ENCODE measurements at regions not wholly inside any gene's neighbourhood (a gene's known extent, or its start where the extent isn't known, plus 50 kb on each side); places are given as distances from the start of the nearest gene placed in this dataset.

- TF ChIP-seq CTCF (IDR thresholded peaks at IDR 0.05) (no peak), PREB (CRISPR knock-in tag; IDR thresholded peaks at IDR 0.05; ENCODE audit: borderline replicate concordance) (no peak), KAT7 (CRISPR knock-in tag; IDR thresholded peaks at IDR 0.05; ENCODE audit: borderline replicate concordance) (no peak), ESRRA (CRISPR knock-in tag; IDR thresholded peaks at IDR 0.05; ENCODE audit: borderline replicate concordance) (no peak), ATF2 (CRISPR knock-in tag; IDR thresholded peaks at IDR 0.05; ENCODE audit: borderline replicate concordance, low read depth) (no peak)
Measured at GRCh38 chr13:107102676-107103075, 534.7 kb upstream of the ARGLU1 start.
